CD14-positive monocyte (primary cell): ENCODE measurements at regions not wholly inside any gene's neighbourhood (a gene's known extent, or its start where the extent isn't known, plus 50 kb on each side); places are given as distances from the start of the nearest gene placed in this dataset.

Source experiments
- DNase-seq, 3 donors: peaks; one replicate each; pipeline ENCODE4 v3.0.0-alpha.2; 2011 to 2022
- H2AFZ ChIP-seq: 2 replicates; pipeline ENCODE4 v1.6.0; 2012; ENCODE audit warnings: mild to moderate bottlenecking, low read depth, low read length, inconsistent platforms; ENCODE audit not compliant: insufficient read depth, poor library complexity, severe bottlenecking
- H3K27ac ChIP-seq, 2 donors: 1 replicate in 1 of 2; 2 replicates in 1 of 2; pipeline ENCODE4 v1.5.1; 2012 to 2013; ENCODE audit warnings: low read length in 2 of 2, control low read depth in 1 of 2, inconsistent platforms in 1 of 2, low read depth in 1 of 2, mild to moderate bottlenecking in 1 of 2
- H3K27me3 ChIP-seq, 2 donors: one replicate each; pipeline versions ENCODE4 v1.6.0 to v1.6.1; 2011 to 2013; ENCODE audit warnings: low read length in 2 of 2; ENCODE audit not compliant: control insufficient read depth in 2 of 2, insufficient read depth in 2 of 2
- H3K36me3 ChIP-seq, 2 donors: replicated peaks in 1 of 2; 1 replicate in 1 of 2; 2 replicates in 1 of 2; pipeline versions ENCODE4 v1.5.1 to v1.6.1; 2012 to 2013; ENCODE audit warnings: low read length in 2 of 2, control low read depth in 1 of 2, inconsistent platforms in 1 of 2, mild to moderate bottlenecking in 1 of 2; ENCODE audit not compliant: insufficient read depth in 2 of 2, control insufficient read depth in 1 of 2
- H3K4me1 ChIP-seq, 2 donors: 1 replicate in 1 of 2; 2 replicates in 1 of 2; pipeline versions ENCODE4 v1.5.1 to v1.6.1; 2012 to 2013; ENCODE audit warnings: low read length in 2 of 2, control low read depth in 1 of 2, inconsistent platforms in 1 of 2, mild to moderate bottlenecking in 1 of 2, moderate library complexity in 1 of 2; ENCODE audit not compliant: insufficient read depth in 2 of 2, control insufficient read depth in 1 of 2
- H3K4me2 ChIP-seq: replicated peaks from 2 replicates; pipeline ENCODE3; 2012; ENCODE audit warnings: low read length, moderate library complexity, mild to moderate bottlenecking; ENCODE audit not compliant: poor library complexity, severe bottlenecking; ENCODE audit errors: extremely low read depth
- H3K4me3 ChIP-seq, 3 experiments: fragments of 200-600 bp in 1 of 3; sonication (generic) in 1 of 3; replicated peaks in 1 of 3; 1 replicate in 2 of 3; 2 replicates in 1 of 3; pipeline ENCODE4 v1.5.1; 2011 to 2013; ENCODE audit warnings: low read length in 3 of 3, mild to moderate bottlenecking in 3 of 3, control low read depth in 2 of 3, low read depth in 2 of 3, inconsistent platforms in 1 of 3, moderate library complexity in 1 of 3
- H3K79me2 ChIP-seq: 2 replicates; pipeline ENCODE4 v1.6.0; 2012; ENCODE audit warnings: mild to moderate bottlenecking, control low read depth, inconsistent platforms, low read length, moderate library complexity; ENCODE audit not compliant: insufficient read depth
- H3K9ac ChIP-seq: 2 replicates; pipeline ENCODE4 v1.6.0; 2017; ENCODE audit warnings: low read length, mild to moderate bottlenecking; ENCODE audit not compliant: insufficient read depth, poor library complexity, severe bottlenecking
- H3K9me3 ChIP-seq, 2 donors: replicated peaks in 1 of 2; 1 replicate in 1 of 2; 2 replicates in 1 of 2; pipeline versions ENCODE4 v1.5.1 to v1.6.1; 2012 to 2013; ENCODE audit warnings: low read length in 2 of 2, control low read depth in 1 of 2; ENCODE audit not compliant: control insufficient read depth in 1 of 2, insufficient read depth in 1 of 2
- H4K20me1 ChIP-seq: 2 replicates; pipeline ENCODE4 v1.6.0; 2012; ENCODE audit warnings: mild to moderate bottlenecking, low read length, control low read depth, moderate library complexity; ENCODE audit not compliant: insufficient read depth
- H3K27ac Mint-ChIP-seq, 7 donors: one replicate each; pipeline ENCODE4 v1.8.0; 2020; ENCODE audit warnings: mild to moderate bottlenecking in 7 of 7, mixed read lengths in 7 of 7, moderate library complexity in 6 of 7, inconsistent platforms in 2 of 7
- H3K27me3 Mint-ChIP-seq, 3 donors: one replicate each; pipeline ENCODE4 v1.8.0; 2021 to 2022; ENCODE audit warnings: low read depth in 3 of 3, mild to moderate bottlenecking in 3 of 3, mixed read lengths in 3 of 3, moderate library complexity in 3 of 3, inconsistent platforms in 1 of 3
- H3K36me3 Mint-ChIP-seq, 2 donors: one replicate each; pipeline ENCODE4 v1.8.0; 2020; ENCODE audit warnings: mixed read lengths in 2 of 2, inconsistent platforms in 1 of 2, mild to moderate bottlenecking in 1 of 2
- H3K4me1 Mint-ChIP-seq: one replicate; pipeline ENCODE4 v1.8.0; 2020; ENCODE audit warnings: mild to moderate bottlenecking, mixed read lengths
- H3K4me3 Mint-ChIP-seq, 2 donors: one replicate each; pipeline ENCODE4 v1.8.0; 2020; ENCODE audit warnings: mild to moderate bottlenecking in 2 of 2, mixed read lengths in 2 of 2, moderate library complexity in 1 of 2
- H3K9me3 Mint-ChIP-seq, 7 donors: one replicate each; pipeline ENCODE4 v1.8.0; 2020 to 2022; ENCODE audit warnings: mixed read lengths in 7 of 7, mild to moderate bottlenecking in 6 of 7, moderate library complexity in 6 of 7, inconsistent platforms in 2 of 7
- WGBS: methylation state at CpG from one replicate; pipeline ENCODE4 v1.1.5; 2013; ENCODE audit warnings: missing lambda C conversion rate; ENCODE audit not compliant: insufficient coverage; 5-methylcytosine and 5-hydroxymethylcytosine counted together
- intact Hi-C, 2 donors: fragments of 100-400 bp; cut with micrococcal nuclease; formaldehyde crosslinking; loops; one replicate each; pipeline versions ENCODE4 v1.15.0 to v1.15.1; 2023
- TF ChIP-seq, protein P1 (sequence below): fragments of 200-600 bp; IDR thresholded peaks from one replicate; pipeline ENCODE4 v1.8.0; 2022; ENCODE audit warnings: antibody characterized with exemption, mild to moderate bottlenecking

DNA sequence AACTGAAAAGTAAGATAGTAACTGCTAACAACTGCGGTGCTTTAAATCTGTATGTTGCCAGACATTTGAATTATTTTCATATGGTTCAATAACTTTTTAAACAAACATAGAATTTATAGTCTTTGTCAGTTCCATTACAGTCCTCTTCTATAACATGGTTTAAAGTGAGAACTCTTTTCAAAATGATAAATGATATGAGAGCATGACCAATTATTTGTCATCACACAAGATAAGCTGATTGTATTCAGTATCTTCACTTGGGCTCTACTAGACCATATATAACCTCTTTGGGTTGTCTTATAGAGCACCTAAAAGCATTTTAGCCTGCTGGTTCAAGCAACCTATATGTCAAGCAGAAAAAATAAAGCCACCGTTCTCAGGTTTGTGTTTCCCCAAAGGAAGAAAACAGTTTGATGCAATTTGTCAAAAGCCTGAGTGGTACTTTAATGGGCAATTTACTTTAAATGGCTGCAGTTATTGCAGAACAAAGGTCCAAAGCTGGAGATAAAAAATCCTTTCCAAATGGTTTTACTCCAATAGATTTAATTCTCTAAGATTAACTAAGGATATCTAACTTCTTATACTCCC, 298.4 kb downstream of the FSIP2 start:
- Mint-ChIP-seq H3K27ac (no peak overlapping the region), H3K4me1 (peaks cover 4% of the 10 kb centered on the region), H3K9me3 (no peaks in the 10 kb centered on the region), H3K36me3 (no peaks in the 10 kb centered on the region), H3K27me3 (no peaks in the 10 kb centered on the region), H3K4me3 (no peak overlapping the region)
- Histone ChIP-seq H3K36me3 (no peaks in the 10 kb centered on the region), H2AFZ (no peak overlapping the region), H3K4me3 (no peak overlapping the region), H3K79me2 (no peaks in the 10 kb centered on the region), H3K9me3 (no peaks in the 10 kb centered on the region), H3K27me3 (no peaks in the 10 kb centered on the region), H3K4me2 (no peak overlapping the region), H3K4me1 (no peaks in the 10 kb centered on the region), H4K20me1 (no peaks in the 10 kb centered on the region), H3K9ac (no peak overlapping the region), H3K27ac (no peak overlapping the region)
- WGBS: no CpG with 5 or more reads among the region's 2 CpGs
- TF ChIP-seq, protein P1, sequence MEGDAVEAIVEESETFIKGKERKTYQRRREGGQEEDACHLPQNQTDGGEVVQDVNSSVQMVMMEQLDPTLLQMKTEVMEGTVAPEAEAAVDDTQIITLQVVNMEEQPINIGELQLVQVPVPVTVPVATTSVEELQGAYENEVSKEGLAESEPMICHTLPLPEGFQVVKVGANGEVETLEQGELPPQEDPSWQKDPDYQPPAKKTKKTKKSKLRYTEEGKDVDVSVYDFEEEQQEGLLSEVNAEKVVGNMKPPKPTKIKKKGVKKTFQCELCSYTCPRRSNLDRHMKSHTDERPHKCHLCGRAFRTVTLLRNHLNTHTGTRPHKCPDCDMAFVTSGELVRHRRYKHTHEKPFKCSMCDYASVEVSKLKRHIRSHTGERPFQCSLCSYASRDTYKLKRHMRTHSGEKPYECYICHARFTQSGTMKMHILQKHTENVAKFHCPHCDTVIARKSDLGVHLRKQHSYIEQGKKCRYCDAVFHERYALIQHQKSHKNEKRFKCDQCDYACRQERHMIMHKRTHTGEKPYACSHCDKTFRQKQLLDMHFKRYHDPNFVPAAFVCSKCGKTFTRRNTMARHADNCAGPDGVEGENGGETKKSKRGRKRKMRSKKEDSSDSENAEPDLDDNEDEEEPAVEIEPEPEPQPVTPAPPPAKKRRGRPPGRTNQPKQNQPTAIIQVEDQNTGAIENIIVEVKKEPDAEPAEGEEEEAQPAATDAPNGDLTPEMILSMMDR: no peak
- intact Hi-C loops: no loop called here
- no peak for DNase-seq

DNA sequence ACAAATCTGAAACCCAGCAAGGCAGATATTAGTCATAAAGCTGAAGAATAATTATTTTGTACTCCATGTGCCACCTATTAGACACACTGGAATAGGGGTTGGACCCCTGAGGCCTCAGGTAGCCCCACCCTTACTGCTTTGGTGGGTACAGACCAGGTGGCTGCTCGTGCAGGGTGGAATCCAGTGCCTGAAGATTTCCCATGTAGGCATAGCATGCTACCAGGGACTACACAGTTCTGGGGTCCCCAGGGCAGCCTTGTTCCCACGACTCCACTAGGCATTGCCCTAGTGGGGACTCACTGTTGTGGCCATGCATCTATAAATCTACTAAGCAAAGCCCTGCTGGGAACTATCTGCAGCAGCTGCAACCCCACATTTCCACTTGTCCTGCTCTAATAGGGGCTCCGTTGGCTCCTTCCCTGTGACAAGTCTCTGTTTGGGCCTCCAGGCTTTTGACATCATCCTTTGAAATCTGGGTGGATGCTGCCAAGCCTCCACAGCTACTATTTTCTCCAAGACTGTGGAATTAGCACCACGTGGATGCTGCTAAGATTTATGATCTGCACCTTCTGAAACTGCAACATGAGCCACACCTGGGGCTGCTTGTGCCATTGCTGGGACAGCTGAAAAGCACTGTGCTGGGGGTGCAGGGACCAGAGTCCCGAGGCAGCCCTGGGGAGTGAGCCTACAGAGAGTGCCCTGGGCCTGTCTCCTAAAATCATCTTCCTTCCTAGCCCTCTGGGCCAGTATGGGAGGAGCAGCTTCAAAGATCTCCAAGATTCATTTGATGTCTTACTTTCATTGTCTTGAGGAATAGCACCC, 303.8 kb downstream of the FSIP2 start:
- Mint-ChIP-seq H3K4me1 (no peaks in the 10 kb centered on the region), H3K36me3 (no peaks in the 10 kb centered on the region), H3K27ac (no peak overlapping the region), H3K4me3 (no peak overlapping the region), H3K9me3 (peaks cover 0 to 3% (median 0%) of the 10 kb centered on the region in 7 donors), H3K27me3 (peaks cover 0 to 1% (median 0%) of the 10 kb centered on the region in 3 donors)
- Histone ChIP-seq H3K79me2 (no peaks in the 10 kb centered on the region), H3K27ac (no peak overlapping the region), H3K4me1 (no peaks in the 10 kb centered on the region), H3K4me2 (no peak overlapping the region), H3K4me3 (no peak overlapping the region), H4K20me1 (no peaks in the 10 kb centered on the region), H3K9me3 (no peaks in the 10 kb centered on the region), H3K9ac (no peak overlapping the region), H2AFZ (no peak overlapping the region), H3K36me3 (no peaks in the 10 kb centered on the region), H3K27me3 (no peaks in the 10 kb centered on the region)
- intact Hi-C loops: no loop called here
- 77% methylated on average over 5 of the region's 5 CpGs for whole genome bisulfite sequencing
- no peak for DNase-seq
- TF ChIP-seq, protein P1: no peak
